BE2C (cell line): ENCODE measurements at regions not wholly inside any gene's neighbourhood (a gene's known extent, or its start where the extent isn't known, plus 50 kb on each side); places are given as distances from the start of the nearest gene placed in this dataset.

Source experiments
- DNase-seq: peaks from one replicate; pipeline ENCODE4 v3.0.0-alpha.2; 2020
- H3K27me3 ChIP-seq: fragments of 250-450 bp; sonication (Bioruptor Pico); 2 replicates; pipeline ENCODE4 v1.5.1; 2020; ENCODE audit warnings: mild to moderate bottlenecking
- H3K36me3 ChIP-seq: fragments of 250-450 bp; sonication (Bioruptor Pico); 2 replicates; pipeline ENCODE4 v1.5.1; 2020; ENCODE audit warnings: mild to moderate bottlenecking
- H3K4me1 ChIP-seq: fragments of 250-450 bp; sonication (Bioruptor Pico); 2 replicates; pipeline ENCODE4 v1.5.1; 2020
- H3K4me3 ChIP-seq: 2 replicates; pipeline ENCODE4 v1.5.1; 2011; ENCODE audit warnings: low read depth, low read length
- H3K9me3 ChIP-seq: fragments of 250-450 bp; sonication (Bioruptor Pico); 2 replicates; pipeline ENCODE4 v1.5.1; 2020
- TF ChIP-seq, protein P1 (sequence below): IDR thresholded peaks from 2 replicates; pipeline ENCODE4 v1.5.1; 2012; ENCODE audit warnings: mild to moderate bottlenecking, low read depth, low read length

DNA sequence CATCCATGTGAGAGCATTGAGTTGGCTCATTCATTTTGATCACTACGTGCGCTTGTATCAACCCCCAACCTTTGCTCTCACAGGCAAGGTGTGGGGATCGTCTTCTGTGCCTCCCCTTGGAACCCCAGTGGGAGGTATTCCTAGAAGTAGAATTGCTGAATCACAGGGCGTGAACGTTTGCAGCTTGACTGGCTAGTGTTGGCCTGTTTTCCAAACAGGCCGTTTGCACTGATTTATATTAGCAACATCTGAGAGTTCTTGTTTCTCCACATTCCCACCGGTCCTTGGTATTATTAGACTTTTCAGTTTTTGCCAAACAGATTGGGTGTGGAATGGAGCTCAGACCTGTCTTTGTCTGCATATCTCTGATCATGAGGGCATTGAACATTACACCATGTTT is 288.6 kb upstream of the PWP1 start:
- Histone ChIP-seq H3K36me3 (no peaks in the 10 kb centered on the region), H3K4me3 (no peak overlapping the region), H3K4me1 (peaks cover 10% of the 10 kb centered on the region), H3K27me3 (no peaks in the 10 kb centered on the region), H3K9me3 (no peaks in the 10 kb centered on the region)
- no peak for DNase-seq
- TF ChIP-seq, protein P1, sequence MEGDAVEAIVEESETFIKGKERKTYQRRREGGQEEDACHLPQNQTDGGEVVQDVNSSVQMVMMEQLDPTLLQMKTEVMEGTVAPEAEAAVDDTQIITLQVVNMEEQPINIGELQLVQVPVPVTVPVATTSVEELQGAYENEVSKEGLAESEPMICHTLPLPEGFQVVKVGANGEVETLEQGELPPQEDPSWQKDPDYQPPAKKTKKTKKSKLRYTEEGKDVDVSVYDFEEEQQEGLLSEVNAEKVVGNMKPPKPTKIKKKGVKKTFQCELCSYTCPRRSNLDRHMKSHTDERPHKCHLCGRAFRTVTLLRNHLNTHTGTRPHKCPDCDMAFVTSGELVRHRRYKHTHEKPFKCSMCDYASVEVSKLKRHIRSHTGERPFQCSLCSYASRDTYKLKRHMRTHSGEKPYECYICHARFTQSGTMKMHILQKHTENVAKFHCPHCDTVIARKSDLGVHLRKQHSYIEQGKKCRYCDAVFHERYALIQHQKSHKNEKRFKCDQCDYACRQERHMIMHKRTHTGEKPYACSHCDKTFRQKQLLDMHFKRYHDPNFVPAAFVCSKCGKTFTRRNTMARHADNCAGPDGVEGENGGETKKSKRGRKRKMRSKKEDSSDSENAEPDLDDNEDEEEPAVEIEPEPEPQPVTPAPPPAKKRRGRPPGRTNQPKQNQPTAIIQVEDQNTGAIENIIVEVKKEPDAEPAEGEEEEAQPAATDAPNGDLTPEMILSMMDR, result no peak

GRCh38 chr12:107397890-107398500 is 287.6 kb upstream of the PWP1 start:
- TF ChIP-seq, protein P1, result no peak
- Histone ChIP-seq H3K27me3 (no peaks in the 10 kb centered on the region), H3K9me3 (no peaks in the 10 kb centered on the region), H3K36me3 (no peaks in the 10 kb centered on the region), H3K4me3 (no peak overlapping the region), H3K4me1 (peaks cover 10% of the 10 kb centered on the region)
- DNase-seq, result no peak

DNA sequence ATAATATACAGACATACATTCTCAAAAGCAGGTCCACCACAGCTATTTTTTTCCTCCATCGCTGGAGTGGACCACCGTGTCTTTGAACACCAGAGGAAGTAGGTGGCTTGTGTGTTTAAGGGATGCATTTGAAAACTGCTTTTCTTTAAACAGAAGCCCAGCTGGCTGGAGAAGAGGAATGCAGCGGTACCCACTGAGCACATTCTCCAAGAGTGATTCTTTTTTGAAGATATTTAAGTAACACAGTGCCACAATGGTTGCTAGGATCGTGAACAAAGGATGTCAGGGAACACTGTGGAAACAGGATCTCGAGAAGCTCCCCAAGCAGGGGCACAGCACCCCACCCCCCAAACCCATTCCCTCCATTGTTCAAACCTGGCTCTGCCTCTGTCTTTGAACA is 286.6 kb upstream of the PWP1 start:
- Histone ChIP-seq H3K4me3 (no peak overlapping the region), H3K9me3 (no peaks in the 10 kb centered on the region), H3K4me1 (peaks cover 10% of the 10 kb centered on the region), H3K36me3 (no peaks in the 10 kb centered on the region), H3K27me3 (no peaks in the 10 kb centered on the region)
- no peak for DNase-seq
- TF ChIP-seq, protein P1, result no peak

GRCh38 chr12:107400686-107401447 is 284.7 kb upstream of the PWP1 start:
- no peaks in the 10 kb centered on the region for H3K36me3 ChIP-seq
- peak; percentile 20 for DNase-seq
- H3K4me3 ChIP-seq, result no peak overlapping the region
- no peaks in the 10 kb centered on the region for H3K27me3 ChIP-seq
- no peaks in the 10 kb centered on the region for H3K9me3 ChIP-seq
- TF ChIP-seq, protein P1, result no peak
- H3K4me1 ChIP-seq, result peaks cover 10% of the 10 kb centered on the region

- no peaks in the 10 kb centered on the region for H3K36me3 ChIP-seq
- H3K4me1 ChIP-seq, result peaks cover 10% of the 10 kb centered on the region
- H3K9me3 ChIP-seq, result no peaks in the 10 kb centered on the region
- no peaks in the 10 kb centered on the region for H3K27me3 ChIP-seq
- peak; percentile 60 for DNase-seq
- H3K4me3 ChIP-seq, result no peak overlapping the region
- TF ChIP-seq, protein P1, result peak; percentile 78
Observed at GRCh38 chr12:107402041-107403022, 283.3 kb upstream of the PWP1 start.
